DMS 273 (cell line): ENCODE measurements at regions not wholly inside any gene's neighbourhood (a gene's known extent, or its start where the extent isn't known, plus 50 kb on each side); places are given as distances from the start of the nearest gene placed in this dataset.
"Not testable (repeated sequence)": the region's sequence is repeated elsewhere in the genome, so short reads cannot be mapped to it uniquely, and the experiment has no call there.

Experiments
- DNase-seq: peaks from one replicate; lab custom pipeline; 2025; ENCODE audit not compliant: unreplicated experiment; lab: John Stamatoyannopoulos, UW

GRCh38 chr7:22066522-22066921 is 120.8 kb upstream of the CDCA7L start:
- no peak for DNase-seq

- DNase-seq: no peak
Measured at GRCh38 chr7:22064816-22065215, 119.1 kb upstream of the CDCA7L start.

- no peak for DNase-seq
Measured at GRCh38 chr7:22061775-22062174, 116.1 kb upstream of the CDCA7L start.

GRCh38 chr7:22060863-22061262 is 115.2 kb upstream of the CDCA7L start:
- no peak for DNase-seq

- no peak for DNase-seq
Measured at GRCh38 chr7:22060197-22060596, 114.5 kb upstream of the CDCA7L start.

GRCh38 chr7:22055226-22055625 is 109.5 kb upstream of the CDCA7L start:
- no peak for DNase-seq

- DNase-seq: no peak
Measured at GRCh38 chr7:22052674-22053365, 107.1 kb upstream of the CDCA7L start.

- DNase-seq: no peak
Measured at GRCh38 chr7:22051886-22052673, 106.4 kb upstream of the CDCA7L start.

GRCh38 chr7:22049766-22050500 is 104.2 kb upstream of the CDCA7L start:
- DNase-seq: no peak

- no peak for DNase-seq
Measured at GRCh38 chr7:22043367-22043766, 97.7 kb upstream of the CDCA7L start.

GRCh38 chr7:22040923-22041595 is 95.4 kb upstream of the CDCA7L start:
- no peak for DNase-seq

GRCh38 chr7:22039670-22040069 is 94.0 kb upstream of the CDCA7L start:
- no peak for DNase-seq

GRCh38 chr7:22032356-22032755 is 86.7 kb upstream of the CDCA7L start:
- not testable (repeated sequence) for DNase-seq

GRCh38 chr7:22028656-22029055 is 83.0 kb upstream of the CDCA7L start:
- DNase-seq: not testable (repeated sequence)

GRCh38 chr7:22027475-22027874 is 81.8 kb upstream of the CDCA7L start:
- DNase-seq: no peak

- DNase-seq: no peak
Measured at GRCh38 chr7:22025983-22026382, 80.3 kb upstream of the CDCA7L start.

- no peak for DNase-seq
Measured at GRCh38 chr7:22025075-22025474, 79.4 kb upstream of the CDCA7L start.

- DNase-seq: no peak
Measured at GRCh38 chr7:22019931-22020330, 74.2 kb upstream of the CDCA7L start.

GRCh38 chr7:22016507-22016906 is 70.8 kb upstream of the CDCA7L start:
- DNase-seq: peak; percentile 94

GRCh38 chr7:22013711-22014110 is 68.0 kb upstream of the CDCA7L start:
- peak; percentile 40 for DNase-seq

GRCh38 chr7:22008683-22009082 is 63.0 kb upstream of the CDCA7L start:
- DNase-seq: no peak
